C4-2B (cell line): ENCODE measurements at regions not wholly inside any gene's neighbourhood (a gene's known extent, or its start where the extent isn't known, plus 50 kb on each side); places are given as distances from the start of the nearest gene placed in this dataset.

Experiments
- CTCF ChIP-seq: fragments of 450-650 bp; conservative IDR thresholded peaks from 2 replicates; pipeline ENCODE4 v1.5.1; 2017; ENCODE audit warnings: mild to moderate bottlenecking
- ZFX ChIP-seq: fragments of 450-650 bp; IDR thresholded peaks from 2 replicates; pipeline ENCODE4 v1.6.1; 2017

- TF ChIP-seq CTCF (no peak), ZFX (no peak)
Observed at GRCh38 chr2:106982350-106982749, 96.4 kb upstream of the ST6GAL2 start.
